ENCODE measurements at regions not wholly inside any gene's neighbourhood (a gene's known extent, or its start where the extent isn't known, plus 50 kb on each side); places are given as distances from the start of the nearest gene placed in this dataset.

DNA sequence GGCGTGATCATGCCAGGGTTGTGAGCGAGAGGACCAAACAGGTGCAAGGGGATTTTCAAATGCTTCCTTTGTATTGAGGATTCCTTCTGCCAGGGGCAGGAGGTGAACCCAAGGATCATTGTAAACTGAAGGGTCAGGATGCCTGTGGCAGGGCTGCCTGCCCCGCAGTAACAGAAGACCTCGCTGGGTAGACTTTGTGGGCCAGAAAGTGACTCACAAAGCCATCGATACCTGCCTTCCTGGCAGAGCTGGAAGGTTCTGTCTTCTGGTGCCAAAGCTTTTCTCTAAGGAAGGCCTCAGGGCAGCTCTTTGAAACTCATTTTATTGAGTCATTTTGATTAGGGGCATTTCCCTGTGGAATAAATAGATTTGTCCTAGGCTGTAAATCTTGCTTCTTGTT lies 223.4 kb downstream of the ICE1 start:
- Mint-ChIP-seq H3K27ac (ENCODE audit: unreplicated experiment) (no peak overlapping the region), H3K9me3 (no peaks in the 10 kb centered on the region), H3K27me3 (ENCODE audit: low read depth) (no peaks in the 10 kb centered on the region), H3K4me1 (no peaks in the 10 kb centered on the region), H3K4me3 (no peak overlapping the region), H3K36me3 (ENCODE audit: low read depth) (no peaks in the 10 kb centered on the region)
- no peak for DNase-seq (ENCODE audit: low read depth, low spot score)
- TF ChIP-seq, protein P1, sequence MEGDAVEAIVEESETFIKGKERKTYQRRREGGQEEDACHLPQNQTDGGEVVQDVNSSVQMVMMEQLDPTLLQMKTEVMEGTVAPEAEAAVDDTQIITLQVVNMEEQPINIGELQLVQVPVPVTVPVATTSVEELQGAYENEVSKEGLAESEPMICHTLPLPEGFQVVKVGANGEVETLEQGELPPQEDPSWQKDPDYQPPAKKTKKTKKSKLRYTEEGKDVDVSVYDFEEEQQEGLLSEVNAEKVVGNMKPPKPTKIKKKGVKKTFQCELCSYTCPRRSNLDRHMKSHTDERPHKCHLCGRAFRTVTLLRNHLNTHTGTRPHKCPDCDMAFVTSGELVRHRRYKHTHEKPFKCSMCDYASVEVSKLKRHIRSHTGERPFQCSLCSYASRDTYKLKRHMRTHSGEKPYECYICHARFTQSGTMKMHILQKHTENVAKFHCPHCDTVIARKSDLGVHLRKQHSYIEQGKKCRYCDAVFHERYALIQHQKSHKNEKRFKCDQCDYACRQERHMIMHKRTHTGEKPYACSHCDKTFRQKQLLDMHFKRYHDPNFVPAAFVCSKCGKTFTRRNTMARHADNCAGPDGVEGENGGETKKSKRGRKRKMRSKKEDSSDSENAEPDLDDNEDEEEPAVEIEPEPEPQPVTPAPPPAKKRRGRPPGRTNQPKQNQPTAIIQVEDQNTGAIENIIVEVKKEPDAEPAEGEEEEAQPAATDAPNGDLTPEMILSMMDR (conservative IDR thresholded peaks at IDR 0.05) = no peak

DNA sequence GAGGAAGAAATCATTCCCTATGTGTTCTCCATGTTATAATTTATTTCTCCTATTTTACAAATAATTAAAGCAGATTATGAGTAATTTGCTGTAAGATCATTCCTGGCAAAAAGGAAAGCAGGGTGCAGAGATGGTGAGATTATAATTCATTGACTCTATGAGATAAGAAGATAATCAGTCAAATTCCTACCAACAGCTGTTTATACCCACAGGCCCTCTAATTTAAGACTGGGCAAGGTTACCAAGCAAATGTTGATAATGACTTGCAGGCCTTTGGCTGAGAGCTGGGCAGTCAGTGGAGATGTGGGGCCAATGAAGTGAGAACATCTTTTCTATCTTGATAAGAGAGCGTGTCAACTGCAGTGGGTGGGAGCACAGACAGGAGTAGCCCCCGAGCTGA lies 222.7 kb downstream of the ICE1 start:
- DNase-seq (ENCODE audit: low read depth, low spot score) = no peak
- Mint-ChIP-seq H3K4me1 (no peaks in the 10 kb centered on the region), H3K4me3 (no peak overlapping the region), H3K27ac (ENCODE audit: unreplicated experiment) (no peak overlapping the region), H3K36me3 (ENCODE audit: low read depth) (no peaks in the 10 kb centered on the region), H3K9me3 (no peaks in the 10 kb centered on the region), H3K27me3 (ENCODE audit: low read depth) (no peaks in the 10 kb centered on the region)
- TF ChIP-seq, protein P1 (conservative IDR thresholded peaks at IDR 0.05) = no peak

DNA sequence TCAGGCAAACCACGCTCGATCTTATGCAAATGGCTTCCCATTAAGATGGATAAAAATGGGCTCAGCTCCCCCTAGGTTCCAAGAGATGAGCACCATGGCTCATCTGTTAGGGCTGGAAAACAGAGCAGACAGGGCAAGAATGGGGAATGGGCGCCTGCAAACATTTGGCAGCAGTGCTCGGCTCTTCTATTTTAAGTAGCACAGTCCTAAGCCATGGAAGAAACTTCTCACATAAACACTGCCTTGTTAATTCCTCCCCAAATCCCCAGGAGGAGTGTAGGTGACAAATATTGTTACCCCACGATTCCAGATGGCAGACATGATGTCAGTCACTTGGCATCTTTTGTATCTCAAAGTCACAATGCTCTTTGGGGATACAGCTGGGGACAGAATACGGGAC lies 221.8 kb downstream of the ICE1 start:
- H3K36me3 Mint-ChIP-seq (ENCODE audit: low read depth) = no peaks in the 10 kb centered on the region
- H3K4me1 Mint-ChIP-seq = no peaks in the 10 kb centered on the region
- TF ChIP-seq, protein P1 (conservative IDR thresholded peaks at IDR 0.05) = no peak
- no peaks in the 10 kb centered on the region for H3K9me3 Mint-ChIP-seq
- H3K27me3 Mint-ChIP-seq (ENCODE audit: low read depth) = no peaks in the 10 kb centered on the region
- no peak overlapping the region for H3K27ac Mint-ChIP-seq (ENCODE audit: unreplicated experiment)
- DNase-seq (ENCODE audit: low read depth, low spot score) = no peak
- no peak overlapping the region for H3K4me3 Mint-ChIP-seq

GRCh38 chr5:5643481-5643880 lies 221.0 kb downstream of the ICE1 start:
- TF ChIP-seq, protein P1 (conservative IDR thresholded peaks at IDR 0.05) = no peak
- no peak overlapping the region for H3K27ac Mint-ChIP-seq (ENCODE audit: unreplicated experiment)
- no peak for DNase-seq (ENCODE audit: low read depth, low spot score)
- no peaks in the 10 kb centered on the region for H3K36me3 Mint-ChIP-seq (ENCODE audit: low read depth)
- no peaks in the 10 kb centered on the region for H3K9me3 Mint-ChIP-seq
- H3K4me1 Mint-ChIP-seq = no peaks in the 10 kb centered on the region
- H3K4me3 Mint-ChIP-seq = no peak overlapping the region
- H3K27me3 Mint-ChIP-seq (ENCODE audit: low read depth) = no peaks in the 10 kb centered on the region

DNA sequence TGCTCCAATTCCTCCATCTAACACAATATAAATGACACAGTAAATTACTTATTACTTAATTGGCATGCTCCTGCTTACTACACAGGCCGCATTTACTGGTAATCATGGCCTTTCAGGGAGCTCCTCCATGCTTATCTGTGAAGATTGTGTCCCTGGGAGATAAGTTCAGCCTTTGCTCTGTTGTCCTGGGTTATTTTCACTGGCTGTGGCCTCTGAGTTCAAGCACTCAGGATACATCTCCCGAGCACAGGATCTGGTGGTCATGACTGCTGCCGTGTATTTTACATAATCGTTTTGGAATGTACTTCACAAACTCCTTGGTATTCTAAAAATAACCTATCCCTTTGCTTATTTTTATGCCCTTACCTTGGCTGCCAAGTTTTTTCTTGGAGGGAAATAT lies 215.7 kb downstream of the ICE1 start:
- TF ChIP-seq, protein P1 (conservative IDR thresholded peaks at IDR 0.05) = no peak
- no peak for DNase-seq (ENCODE audit: low read depth, low spot score)
- H3K27me3 Mint-ChIP-seq (ENCODE audit: low read depth) = peaks cover 11% of the 10 kb centered on the region
- H3K27ac Mint-ChIP-seq (ENCODE audit: unreplicated experiment) = no peak overlapping the region
- no peak overlapping the region for H3K4me3 Mint-ChIP-seq
- no peaks in the 10 kb centered on the region for H3K36me3 Mint-ChIP-seq (ENCODE audit: low read depth)
- H3K4me1 Mint-ChIP-seq = no peaks in the 10 kb centered on the region
- no peaks in the 10 kb centered on the region for H3K9me3 Mint-ChIP-seq

- TF ChIP-seq, protein P1 (conservative IDR thresholded peaks at IDR 0.05) = no peak
- no peak for DNase-seq (ENCODE audit: low read depth, low spot score)
- H3K4me1 Mint-ChIP-seq = no peaks in the 10 kb centered on the region
- H3K4me3 Mint-ChIP-seq = no peak overlapping the region
- no peak overlapping the region for H3K27ac Mint-ChIP-seq (ENCODE audit: unreplicated experiment)
- H3K36me3 Mint-ChIP-seq (ENCODE audit: low read depth) = no peaks in the 10 kb centered on the region
- H3K27me3 Mint-ChIP-seq (ENCODE audit: low read depth) = peaks cover 19% of the 10 kb centered on the region
- no peaks in the 10 kb centered on the region for H3K9me3 Mint-ChIP-seq
These were observed 214.7 kb downstream of the ICE1 start for GRCh38 chr5:5637173-5637572.
